Uterus (tissue), 2 donors: ENCODE measurements at regions not wholly inside any gene's neighbourhood (a gene's known extent, or its start where the extent isn't known, plus 50 kb on each side); places are given as distances from the start of the nearest gene placed in this dataset.

ENCODE experiments used
- POLR2A ChIP-seq, 2 donors: fragments of 450-650 bp; IDR thresholded peaks; one replicate each; pipeline ENCODE4 v1.6.1; 2016; ENCODE audit warnings: antibody characterized with exemption in 2 of 2, mild to moderate bottlenecking in 1 of 2, moderate library complexity in 1 of 2
- TF ChIP-seq, protein P1 (sequence below), 4 experiments: fragments of 200-600 bp in 2 of 4; fragments of 450-650 bp in 2 of 4; sonication (generic) in 2 of 4; IDR thresholded peaks; one replicate each; pipeline ENCODE4 v1.5.1; 2016 to 2019; ENCODE audit warnings: antibody characterized with exemption in 4 of 4, mild to moderate bottlenecking in 2 of 4, moderate library complexity in 1 of 4

DNA sequence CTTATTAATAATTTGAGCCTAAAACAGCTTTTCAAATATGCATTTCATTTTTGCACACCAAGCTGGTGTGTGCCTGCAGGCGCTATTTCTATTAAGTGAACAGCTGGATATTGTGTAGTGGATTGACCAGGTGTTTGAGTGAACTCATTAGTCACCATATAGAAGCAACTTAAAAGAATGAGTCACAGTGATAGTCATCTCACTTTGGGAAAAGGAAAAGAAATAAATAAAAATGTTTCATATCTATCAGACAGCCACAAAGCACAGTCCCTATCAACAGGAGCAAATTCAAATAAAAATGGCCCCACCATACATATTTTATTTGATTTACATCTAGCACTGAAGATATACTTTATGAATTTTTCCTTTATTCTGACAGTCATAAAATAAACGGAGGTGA is 456.5 kb upstream of the CDH9 start:
- TF ChIP-seq, protein P1, sequence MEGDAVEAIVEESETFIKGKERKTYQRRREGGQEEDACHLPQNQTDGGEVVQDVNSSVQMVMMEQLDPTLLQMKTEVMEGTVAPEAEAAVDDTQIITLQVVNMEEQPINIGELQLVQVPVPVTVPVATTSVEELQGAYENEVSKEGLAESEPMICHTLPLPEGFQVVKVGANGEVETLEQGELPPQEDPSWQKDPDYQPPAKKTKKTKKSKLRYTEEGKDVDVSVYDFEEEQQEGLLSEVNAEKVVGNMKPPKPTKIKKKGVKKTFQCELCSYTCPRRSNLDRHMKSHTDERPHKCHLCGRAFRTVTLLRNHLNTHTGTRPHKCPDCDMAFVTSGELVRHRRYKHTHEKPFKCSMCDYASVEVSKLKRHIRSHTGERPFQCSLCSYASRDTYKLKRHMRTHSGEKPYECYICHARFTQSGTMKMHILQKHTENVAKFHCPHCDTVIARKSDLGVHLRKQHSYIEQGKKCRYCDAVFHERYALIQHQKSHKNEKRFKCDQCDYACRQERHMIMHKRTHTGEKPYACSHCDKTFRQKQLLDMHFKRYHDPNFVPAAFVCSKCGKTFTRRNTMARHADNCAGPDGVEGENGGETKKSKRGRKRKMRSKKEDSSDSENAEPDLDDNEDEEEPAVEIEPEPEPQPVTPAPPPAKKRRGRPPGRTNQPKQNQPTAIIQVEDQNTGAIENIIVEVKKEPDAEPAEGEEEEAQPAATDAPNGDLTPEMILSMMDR (IDR thresholded peaks at IDR 0.05) = no peak
- TF ChIP-seq POLR2A (IDR thresholded peaks at IDR 0.05) = no peak
